HG02884 (cell line): ENCODE measurements at regions not wholly inside any gene's neighbourhood (a gene's known extent, or its start where the extent isn't known, plus 50 kb on each side); places are given as distances from the start of the nearest gene placed in this dataset.

ENCODE experiments used
- ATAC-seq: cut with Tn5 transposase; IDR thresholded peaks from one replicate; pipeline ENCODE4 v1.9.1; 2021; ENCODE audit warnings: mild to moderate bottlenecking, moderate library complexity; ENCODE audit not compliant: unreplicated experiment

GRCh38 chr4:136784326-136784725 lies 748.0 kb downstream of the PCDH18 start:
- no peak for ATAC-seq

GRCh38 chr4:136769717-136770116 lies 762.6 kb downstream of the PCDH18 start:
- no peak for ATAC-seq

GRCh38 chr4:136768925-136769275 lies 763.4 kb downstream of the PCDH18 start:
- ATAC-seq = no peak

GRCh38 chr4:136768213-136768924 lies 763.9 kb downstream of the PCDH18 start:
- no peak for ATAC-seq

- no peak for ATAC-seq
These were observed 768.4 kb downstream of the PCDH18 start for GRCh38 chr4:136763919-136764318.

- no peak for ATAC-seq
These were observed 776.8 kb downstream of the PCDH18 start for GRCh38 chr4:136755531-136755916.

GRCh38 chr4:136754810-136755530 lies 777.3 kb downstream of the PCDH18 start:
- no peak for ATAC-seq

- ATAC-seq = no peak
These were observed 780.7 kb downstream of the PCDH18 start for GRCh38 chr4:136751556-136751955.

GRCh38 chr4:136750897-136751296 lies 781.4 kb downstream of the PCDH18 start:
- ATAC-seq = no peak

GRCh38 chr4:136749989-136750388 lies 782.3 kb downstream of the PCDH18 start:
- no peak for ATAC-seq

- no peak for ATAC-seq
These were observed 783.5 kb downstream of the PCDH18 start for GRCh38 chr4:136748773-136749172.

- no peak for ATAC-seq
These were observed 784.1 kb downstream of the PCDH18 start for GRCh38 chr4:136748165-136748564.

- ATAC-seq = no peak
These were observed 789.1 kb downstream of the PCDH18 start for GRCh38 chr4:136743238-136743637.

GRCh38 chr4:136742333-136742732 lies 790.0 kb downstream of the PCDH18 start:
- ATAC-seq = no peak

GRCh38 chr4:136741468-136741867 lies 790.8 kb downstream of the PCDH18 start:
- ATAC-seq = no peak

GRCh38 chr4:136740326-136740725 lies 792.0 kb downstream of the PCDH18 start:
- no peak for ATAC-seq

GRCh38 chr4:136737066-136737465 lies 795.2 kb downstream of the PCDH18 start:
- ATAC-seq = no peak

GRCh38 chr4:136731025-136731424 lies 801.3 kb downstream of the PCDH18 start:
- ATAC-seq = no peak

- no peak for ATAC-seq
These were observed 806.8 kb downstream of the PCDH18 start for GRCh38 chr4:136725286-136726081.

- ATAC-seq = no peak
These were observed 819.2 kb downstream of the PCDH18 start for GRCh38 chr4:136713140-136713539.

- no peak for ATAC-seq
These were observed 822.4 kb downstream of the PCDH18 start for GRCh38 chr4:136709897-136710296.

- ATAC-seq = no peak
These were observed 825.4 kb downstream of the PCDH18 start for GRCh38 chr4:136706942-136707341.
